DMS53 (cell line): ENCODE measurements at regions not wholly inside any gene's neighbourhood (a gene's known extent, or its start where the extent isn't known, plus 50 kb on each side); places are given as distances from the start of the nearest gene placed in this dataset.
A peak's percentile ranks its signal among the peaks of the same experiment; 100 is the strongest.
"Not testable (repeated sequence)": the region's sequence is repeated elsewhere in the genome, so short reads cannot be mapped to it uniquely, and the experiment has no call there.

Source experiments
- DNase-seq: peaks from one replicate; lab custom pipeline; 2025; lab: John Stamatoyannopoulos, UW

GRCh38 chr3:64805248-64805647 is 117.4 kb upstream of the ADAMTS9 start:
- DNase-seq, result no peak

GRCh38 chr3:64803469-64803868 is 115.7 kb upstream of the ADAMTS9 start:
- DNase-seq, result no peak

- DNase-seq, result no peak
Measured at GRCh38 chr3:64802460-64802859, 114.7 kb upstream of the ADAMTS9 start.

GRCh38 chr3:64801856-64802255 is 114.1 kb upstream of the ADAMTS9 start:
- DNase-seq, result no peak

GRCh38 chr3:64799606-64800005 is 111.8 kb upstream of the ADAMTS9 start:
- DNase-seq, result no peak

GRCh38 chr3:64798316-64798715 is 110.5 kb upstream of the ADAMTS9 start:
- DNase-seq, result no peak

- no peak for DNase-seq
Measured at GRCh38 chr3:64796607-64797399, 109.0 kb upstream of the ADAMTS9 start.

GRCh38 chr3:64792445-64792844 is 104.6 kb upstream of the ADAMTS9 start:
- no peak for DNase-seq

GRCh38 chr3:64789111-64789510 is 101.3 kb upstream of the ADAMTS9 start:
- DNase-seq, result no peak

- no peak for DNase-seq
Measured at GRCh38 chr3:64783200-64783599, 95.4 kb upstream of the ADAMTS9 start.

- DNase-seq, result not testable (repeated sequence)
Measured at GRCh38 chr3:64780923-64781322, 93.1 kb upstream of the ADAMTS9 start.

GRCh38 chr3:64773137-64773536 is 85.3 kb upstream of the ADAMTS9 start:
- DNase-seq, result no peak

- no peak for DNase-seq
Measured at GRCh38 chr3:64766440-64766839, 78.6 kb upstream of the ADAMTS9 start.

- DNase-seq, result no peak
Measured at GRCh38 chr3:64765947-64766346, 78.1 kb upstream of the ADAMTS9 start.

GRCh38 chr3:64764386-64764929 is 76.7 kb upstream of the ADAMTS9 start:
- no peak for DNase-seq

- peak; percentile 1 for DNase-seq
Measured at GRCh38 chr3:64763980-64764379, 76.2 kb upstream of the ADAMTS9 start.

- no peak for DNase-seq
Measured at GRCh38 chr3:64761729-64762128, 73.9 kb upstream of the ADAMTS9 start.

GRCh38 chr3:64760258-64760657 is 72.5 kb upstream of the ADAMTS9 start:
- no peak for DNase-seq

- DNase-seq, result no peak
Measured at GRCh38 chr3:64759811-64760210, 72.0 kb upstream of the ADAMTS9 start.

GRCh38 chr3:64756398-64756986 is 68.7 kb upstream of the ADAMTS9 start:
- no peak for DNase-seq

GRCh38 chr3:64748244-64748904 is 60.6 kb upstream of the ADAMTS9 start:
- no peak for DNase-seq

- DNase-seq, result no peak
Measured at GRCh38 chr3:64747679-64748078, 59.9 kb upstream of the ADAMTS9 start.

- DNase-seq, result no peak
Measured at GRCh38 chr3:64743887-64744243, 56.1 kb upstream of the ADAMTS9 start.
